ENCODE measurements at regions not wholly inside any gene's neighbourhood (a gene's known extent, or its start where the extent isn't known, plus 50 kb on each side); places are given as distances from the start of the nearest gene placed in this dataset.
"Not testable (repeated sequence)": the region's sequence is repeated elsewhere in the genome, so short reads cannot be mapped to it uniquely, and the experiment has no call there.

GRCh38 chr1:47680815-47681475, 243.1 kb downstream of the FOXD2 start:
- no peak for DNase-seq (ENCODE audit: low read depth in 4 of 4, low spot score in 1 of 4)

- no peak for DNase-seq (ENCODE audit: low read depth in 4 of 4, low spot score in 1 of 4)
Observed at GRCh38 chr1:47681735-47682134, 243.9 kb downstream of the FOXD2 start.

GRCh38 chr1:47682198-47682597, 244.4 kb downstream of the FOXD2 start:
- DNase-seq (ENCODE audit: low read depth in 4 of 4, low spot score in 1 of 4): no peak

- DNase-seq (ENCODE audit: low read depth in 4 of 4, low spot score in 1 of 4): no peak
Observed at GRCh38 chr1:47682786-47683350, 245.0 kb downstream of the FOXD2 start.

GRCh38 chr1:47683401-47683800, 245.6 kb downstream of the FOXD2 start:
- no peak for DNase-seq (ENCODE audit: low read depth in 4 of 4, low spot score in 1 of 4)

- DNase-seq (ENCODE audit: low read depth in 4 of 4, low spot score in 1 of 4): no peak
Observed at GRCh38 chr1:47684518-47684917, 246.7 kb downstream of the FOXD2 start.

- no peak for DNase-seq (ENCODE audit: low read depth in 4 of 4, low spot score in 1 of 4)
Observed at GRCh38 chr1:47684964-47685762, 247.3 kb downstream of the FOXD2 start.

- DNase-seq (ENCODE audit: low read depth in 4 of 4, low spot score in 1 of 4): no peak
Observed at GRCh38 chr1:47685763-47686066, 247.9 kb downstream of the FOXD2 start.

GRCh38 chr1:47686731-47687630, 249.1 kb downstream of the FOXD2 start:
- DNase-seq (ENCODE audit: low read depth in 4 of 4, low spot score in 1 of 4): no peak

GRCh38 chr1:47687631-47688460, 250.0 kb downstream of the FOXD2 start:
- no peak for DNase-seq (ENCODE audit: low read depth in 4 of 4, low spot score in 1 of 4)

GRCh38 chr1:47688461-47689296, 250.8 kb downstream of the FOXD2 start:
- no peak for DNase-seq (ENCODE audit: low read depth in 4 of 4, low spot score in 1 of 4)

GRCh38 chr1:47689894-47690293, 252.1 kb downstream of the FOXD2 start:
- DNase-seq (ENCODE audit: low read depth in 4 of 4, low spot score in 1 of 4): no peak

- DNase-seq (ENCODE audit: low read depth in 4 of 4, low spot score in 1 of 4): no peak
Observed at GRCh38 chr1:47690341-47691250, 252.8 kb downstream of the FOXD2 start.

GRCh38 chr1:47691293-47691692, 253.4 kb downstream of the FOXD2 start:
- not testable (repeated sequence) for DNase-seq (ENCODE audit: low read depth in 4 of 4, low spot score in 1 of 4)

- DNase-seq (ENCODE audit: low read depth in 4 of 4, low spot score in 1 of 4): no peak
Observed at GRCh38 chr1:47692196-47692595, 254.4 kb downstream of the FOXD2 start.

- no peak for DNase-seq (ENCODE audit: low read depth in 4 of 4, low spot score in 1 of 4)
Observed at GRCh38 chr1:47693115-47693514, 255.3 kb downstream of the FOXD2 start.

GRCh38 chr1:47694011-47694890, 256.4 kb downstream of the FOXD2 start:
- DNase-seq (ENCODE audit: low read depth in 4 of 4, low spot score in 1 of 4): no peak

GRCh38 chr1:47696404-47696736, 258.5 kb downstream of the FOXD2 start:
- DNase-seq (ENCODE audit: low read depth in 4 of 4, low spot score in 1 of 4): no peak

Measured in stimulated activated CD4-positive, alpha-beta T cell treated with anti-CD3 and anti-CD28 coated beads, Interleukin-1b, Interleukin-23, amount 100 ng/mL, for 24 hours (primary cell).